SK-N-SH treated with all-trans-retinoic acid at 6 μM for 48 hours (cell line): ENCODE measurements at regions not wholly inside any gene's neighbourhood (a gene's known extent, or its start where the extent isn't known, plus 50 kb on each side); places are given as distances from the start of the nearest gene placed in this dataset.
A peak's percentile ranks its signal among the peaks of the same experiment; 100 is the strongest.

Experiments used
- ATAC-seq: fragments of 200-7000 bp; cut with Tn5 transposase; 3 replicates; pipeline ENCODE4 v1.9.1; 2020; ENCODE audit warnings: mild to moderate bottlenecking, moderate library complexity
- ARNTL ChIP-seq: fragments of 450-650 bp; formaldehyde crosslinking; IDR thresholded peaks from 2 replicates; pipeline ENCODE4 v1.5.0; 2020; ENCODE audit warnings: low read depth, mild to moderate bottlenecking, moderate library complexity, borderline replicate concordance
- BACH2 ChIP-seq: fragments of 250-450 bp; sonication (Bioruptor Pico); IDR thresholded peaks from 2 replicates; pipeline ENCODE4 v1.9.0; 2021; ENCODE audit warnings: mild to moderate bottlenecking, borderline replicate concordance
- CSDC2 ChIP-seq: fragments of 250-450 bp; sonication (Bioruptor Pico); IDR thresholded peaks from 2 replicates; pipeline ENCODE4 v1.5.0; 2020; ENCODE audit warnings: mild to moderate bottlenecking, moderate library complexity
- ESRRG ChIP-seq: fragments of 250-450 bp; sonication (Bioruptor Pico); IDR thresholded peaks from 2 replicates; pipeline ENCODE4 v1.6.1; 2021; ENCODE audit warnings: mild to moderate bottlenecking
- PPARA ChIP-seq: fragments of 250-450 bp; sonication (Bioruptor Pico); IDR thresholded peaks from 2 replicates; pipeline ENCODE4 v1.5.0; 2020; ENCODE audit warnings: mild to moderate bottlenecking, borderline replicate concordance
- RARB ChIP-seq: fragments of 250-450 bp; sonication (Bioruptor Pico); IDR thresholded peaks from 2 replicates; pipeline ENCODE4 v1.8.0; 2021; ENCODE audit warnings: mild to moderate bottlenecking, moderate library complexity
- SNAI2 ChIP-seq: fragments of 250-450 bp; sonication (Bioruptor Pico); IDR thresholded peaks from 2 replicates; pipeline ENCODE4 v1.5.0; 2020; ENCODE audit warnings: mild to moderate bottlenecking, moderate library complexity
- TCF4 ChIP-seq: fragments of 250-450 bp; sonication (Bioruptor Pico); IDR thresholded peaks from 2 replicates; pipeline ENCODE4 v1.8.0; 2021; ENCODE audit warnings: mild to moderate bottlenecking, moderate library complexity, borderline replicate concordance
- TOX ChIP-seq: fragments of 250-450 bp; sonication (Bioruptor Pico); IDR thresholded peaks from 2 replicates; pipeline ENCODE4 v1.8.0; 2021; ENCODE audit warnings: mild to moderate bottlenecking, moderate library complexity, borderline replicate concordance
- ZC3H10 ChIP-seq: fragments of 250-450 bp; sonication (Bioruptor Pico); IDR thresholded peaks from 2 replicates; pipeline ENCODE4 v1.5.1; 2021; ENCODE audit warnings: mild to moderate bottlenecking, moderate library complexity
- ZFP3 ChIP-seq: fragments of 250-450 bp; sonication (Bioruptor Pico); IDR thresholded peaks from 2 replicates; pipeline ENCODE4 v1.5.0; 2020; ENCODE audit warnings: mild to moderate bottlenecking, moderate library complexity
- ZFP30 ChIP-seq: fragments of 450-650 bp; formaldehyde crosslinking; IDR thresholded peaks from 2 replicates; pipeline ENCODE4 v1.5.0; 2022; ENCODE audit warnings: mild to moderate bottlenecking, moderate library complexity
- ZNF565 ChIP-seq: fragments of 450-650 bp; formaldehyde crosslinking; conservative IDR thresholded peaks from 2 replicates; pipeline ENCODE4 v1.5.0; 2020; ENCODE audit warnings: low read depth, mild to moderate bottlenecking, moderate library complexity
- ZNF70 ChIP-seq: fragments of 450-650 bp; formaldehyde crosslinking; IDR thresholded peaks from 2 replicates; pipeline ENCODE4 v1.5.0; 2020; ENCODE audit warnings: mild to moderate bottlenecking, moderate library complexity
- ZNF8 ChIP-seq: fragments of 450-650 bp; formaldehyde crosslinking; IDR thresholded peaks from 2 replicates; pipeline ENCODE4 v1.5.0; 2020; ENCODE audit warnings: mild to moderate bottlenecking, moderate library complexity
- TF ChIP-seq, protein P1 (sequence below): fragments of 250-450 bp; sonication (Bioruptor Pico); IDR thresholded peaks from 2 replicates; pipeline ENCODE4 v1.5.1; 2021; ENCODE audit warnings: mild to moderate bottlenecking, moderate library complexity
- TF ChIP-seq, protein P2 (sequence below): fragments of 250-450 bp; sonication (Bioruptor Pico); IDR thresholded peaks from 2 replicates; pipeline ENCODE4 v1.5.0; 2020; ENCODE audit warnings: mild to moderate bottlenecking, moderate library complexity
- TF ChIP-seq, protein P3 (sequence below): fragments of 250-450 bp; sonication (Bioruptor Pico); IDR thresholded peaks from 2 replicates; pipeline ENCODE4 v1.8.0; 2020; ENCODE audit warnings: mild to moderate bottlenecking, moderate library complexity, borderline replicate concordance
- TF ChIP-seq, protein P4 (sequence below): fragments of 250-450 bp; sonication (Bioruptor Pico); IDR thresholded peaks from 2 replicates; pipeline ENCODE4 v1.5.1; 2020; ENCODE audit warnings: low read depth, mild to moderate bottlenecking, moderate library complexity
- TF ChIP-seq, protein P5 (sequence below): fragments of 250-450 bp; sonication (Bioruptor Pico); IDR thresholded peaks from 2 replicates; pipeline ENCODE4 v1.8.0; 2021; ENCODE audit warnings: low read depth, mild to moderate bottlenecking, moderate library complexity, borderline replicate concordance

DNA sequence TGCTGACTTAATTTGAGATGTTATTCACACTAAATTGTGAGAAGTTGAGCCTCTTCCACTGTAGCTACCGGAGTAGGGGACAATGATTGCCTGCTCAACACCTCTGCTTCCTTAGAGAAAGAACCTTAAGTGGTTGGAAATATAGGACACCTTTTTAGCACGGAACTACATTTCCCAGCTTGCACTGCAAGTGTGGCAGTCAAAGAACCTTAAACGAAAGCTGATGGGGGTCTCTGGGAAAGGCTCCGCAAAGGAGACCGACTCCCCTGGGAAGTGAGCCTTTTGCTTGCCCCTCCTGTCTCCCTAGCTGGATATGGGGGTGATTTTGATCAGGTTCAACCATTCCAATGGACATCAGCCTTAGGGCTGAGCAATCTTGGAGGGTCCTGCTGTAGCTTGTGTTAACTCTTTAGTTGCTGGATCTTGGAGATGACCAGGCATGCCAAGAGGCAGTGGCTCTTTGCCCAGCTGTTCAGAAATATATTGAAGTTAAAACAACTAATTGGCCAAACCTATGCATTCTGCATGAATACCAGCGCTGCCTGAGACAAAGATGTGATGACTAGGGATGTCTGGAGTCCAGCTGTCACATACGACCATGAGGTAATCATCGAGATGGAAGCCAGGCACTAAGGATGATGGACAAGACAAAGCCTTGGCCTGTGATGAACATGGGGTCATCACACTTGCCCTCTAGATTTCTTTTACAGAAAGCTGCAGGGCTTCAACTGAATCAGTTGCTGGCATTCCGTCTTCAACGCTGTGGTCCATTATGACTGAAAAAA is 286.5 kb downstream of the FOXO1 start (continued):
- TF ChIP-seq SNAI2 (CRISPR knock-in tag): no peak
- no peak for TF ChIP-seq TCF4 (CRISPR knock-in tag)
- TF ChIP-seq, protein P1, sequence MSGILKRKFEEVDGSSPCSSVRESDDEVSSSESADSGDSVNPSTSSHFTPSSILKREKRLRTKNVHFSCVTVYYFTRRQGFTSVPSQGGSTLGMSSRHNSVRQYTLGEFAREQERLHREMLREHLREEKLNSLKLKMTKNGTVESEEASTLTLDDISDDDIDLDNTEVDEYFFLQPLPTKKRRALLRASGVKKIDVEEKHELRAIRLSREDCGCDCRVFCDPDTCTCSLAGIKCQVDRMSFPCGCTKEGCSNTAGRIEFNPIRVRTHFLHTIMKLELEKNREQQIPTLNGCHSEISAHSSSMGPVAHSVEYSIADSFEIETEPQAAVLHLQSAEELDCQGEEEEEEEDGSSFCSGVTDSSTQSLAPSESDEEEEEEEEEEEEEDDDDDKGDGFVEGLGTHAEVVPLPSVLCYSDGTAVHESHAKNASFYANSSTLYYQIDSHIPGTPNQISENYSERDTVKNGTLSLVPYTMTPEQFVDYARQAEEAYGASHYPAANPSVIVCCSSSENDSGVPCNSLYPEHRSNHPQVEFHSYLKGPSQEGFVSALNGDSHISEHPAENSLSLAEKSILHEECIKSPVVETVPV (CRISPR knock-in tag): no peak
- no peak for TF ChIP-seq ZFP30 (CRISPR knock-in tag)

DNA sequence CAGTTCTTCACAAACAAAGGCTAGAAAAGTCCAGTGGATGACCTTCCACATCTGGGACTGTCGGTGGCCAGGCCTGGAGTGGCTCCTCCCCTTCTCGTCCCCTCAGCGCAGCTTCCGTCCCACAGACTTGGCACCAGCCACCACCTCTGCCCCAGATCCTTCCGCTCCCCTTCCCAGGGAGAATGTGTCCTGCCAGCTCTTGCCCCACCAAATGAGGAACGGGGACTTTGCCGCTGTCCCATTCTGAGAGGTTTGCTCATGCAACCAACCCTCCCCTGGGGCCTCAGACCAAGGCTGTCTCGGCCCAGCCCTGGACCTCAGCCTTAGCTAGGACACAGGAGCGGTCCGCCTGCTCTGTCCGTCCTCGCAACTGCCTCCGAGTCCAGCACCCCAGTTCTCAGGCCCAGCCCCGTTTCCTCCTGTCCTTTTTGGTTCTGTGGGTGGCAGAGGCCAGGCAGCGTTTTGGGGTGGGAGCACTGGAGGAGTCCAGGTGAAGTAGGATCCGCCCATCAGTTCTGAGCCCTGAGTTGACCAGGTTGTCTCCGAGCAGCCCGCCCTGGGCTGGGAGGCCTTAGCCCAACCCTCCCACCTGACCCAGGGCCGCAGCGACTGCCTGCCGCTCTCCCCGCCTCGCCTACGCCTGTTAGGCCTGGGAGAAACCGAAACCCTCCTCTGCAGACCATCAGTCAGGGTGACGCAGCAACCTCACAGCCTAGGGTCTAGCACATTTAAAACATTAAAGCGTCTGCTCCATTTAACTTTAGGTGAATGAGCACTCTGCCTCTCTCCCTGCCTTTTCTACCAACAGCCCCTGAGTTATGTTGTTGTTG is 284.3 kb downstream of the FOXO1 start:
- no peak for ATAC-seq
- no peak for TF ChIP-seq RARB (CRISPR knock-in tag)
- TF ChIP-seq ESRRG (CRISPR knock-in tag): no peak
- no peak for TF ChIP-seq PPARA (CRISPR knock-in tag)
- no peak for TF ChIP-seq ZFP30 (CRISPR knock-in tag)
- TF ChIP-seq SNAI2 (CRISPR knock-in tag): no peak
- TF ChIP-seq ZFP3 (CRISPR knock-in tag): no peak
- no peak for TF ChIP-seq TOX

DNA sequence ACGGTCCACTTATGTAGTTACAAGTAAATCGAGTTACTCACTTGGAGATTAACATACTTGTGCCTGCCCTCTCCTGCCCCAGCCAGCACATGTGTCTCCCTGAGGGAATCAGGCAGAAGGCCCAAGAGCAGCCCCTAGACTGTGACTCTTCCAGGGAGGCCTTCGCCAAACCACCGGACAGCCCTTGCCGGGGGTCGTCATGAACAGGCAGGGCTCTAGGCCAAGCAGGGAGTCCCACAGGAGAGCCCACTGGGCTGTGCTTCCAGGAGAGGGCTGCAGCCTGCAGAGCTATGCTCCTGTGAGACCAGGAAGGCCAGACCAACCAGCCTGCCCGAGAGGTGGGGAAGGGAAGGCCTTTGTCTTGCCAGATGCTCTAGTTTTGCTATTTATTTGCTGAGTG is 283.3 kb downstream of the FOXO1 start:
- ATAC-seq: peak; percentile 64
- no peak for TF ChIP-seq ARNTL
- no peak for TF ChIP-seq PPARA (CRISPR knock-in tag)
- TF ChIP-seq, protein P2, sequence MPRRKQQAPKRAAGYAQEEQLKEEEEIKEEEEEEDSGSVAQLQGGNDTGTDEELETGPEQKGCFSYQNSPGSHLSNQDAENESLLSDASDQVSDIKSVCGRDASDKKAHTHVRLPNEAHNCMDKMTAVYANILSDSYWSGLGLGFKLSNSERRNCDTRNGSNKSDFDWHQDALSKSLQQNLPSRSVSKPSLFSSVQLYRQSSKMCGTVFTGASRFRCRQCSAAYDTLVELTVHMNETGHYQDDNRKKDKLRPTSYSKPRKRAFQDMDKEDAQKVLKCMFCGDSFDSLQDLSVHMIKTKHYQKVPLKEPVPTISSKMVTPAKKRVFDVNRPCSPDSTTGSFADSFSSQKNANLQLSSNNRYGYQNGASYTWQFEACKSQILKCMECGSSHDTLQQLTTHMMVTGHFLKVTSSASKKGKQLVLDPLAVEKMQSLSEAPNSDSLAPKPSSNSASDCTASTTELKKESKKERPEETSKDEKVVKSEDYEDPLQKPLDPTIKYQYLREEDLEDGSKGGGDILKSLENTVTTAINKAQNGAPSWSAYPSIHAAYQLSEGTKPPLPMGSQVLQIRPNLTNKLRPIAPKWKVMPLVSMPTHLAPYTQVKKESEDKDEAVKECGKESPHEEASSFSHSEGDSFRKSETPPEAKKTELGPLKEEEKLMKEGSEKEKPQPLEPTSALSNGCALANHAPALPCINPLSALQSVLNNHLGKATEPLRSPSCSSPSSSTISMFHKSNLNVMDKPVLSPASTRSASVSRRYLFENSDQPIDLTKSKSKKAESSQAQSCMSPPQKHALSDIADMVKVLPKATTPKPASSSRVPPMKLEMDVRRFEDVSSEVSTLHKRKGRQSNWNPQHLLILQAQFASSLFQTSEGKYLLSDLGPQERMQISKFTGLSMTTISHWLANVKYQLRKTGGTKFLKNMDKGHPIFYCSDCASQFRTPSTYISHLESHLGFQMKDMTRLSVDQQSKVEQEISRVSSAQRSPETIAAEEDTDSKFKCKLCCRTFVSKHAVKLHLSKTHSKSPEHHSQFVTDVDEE: no peak
- TF ChIP-seq ZNF565 (CRISPR knock-in tag): no peak
- no peak for TF ChIP-seq SNAI2 (CRISPR knock-in tag)
- no peak for TF ChIP-seq BACH2 (CRISPR knock-in tag)
- TF ChIP-seq RARB (CRISPR knock-in tag): no peak
- TF ChIP-seq ZFP30 (CRISPR knock-in tag): no peak
- TF ChIP-seq, protein P3, sequence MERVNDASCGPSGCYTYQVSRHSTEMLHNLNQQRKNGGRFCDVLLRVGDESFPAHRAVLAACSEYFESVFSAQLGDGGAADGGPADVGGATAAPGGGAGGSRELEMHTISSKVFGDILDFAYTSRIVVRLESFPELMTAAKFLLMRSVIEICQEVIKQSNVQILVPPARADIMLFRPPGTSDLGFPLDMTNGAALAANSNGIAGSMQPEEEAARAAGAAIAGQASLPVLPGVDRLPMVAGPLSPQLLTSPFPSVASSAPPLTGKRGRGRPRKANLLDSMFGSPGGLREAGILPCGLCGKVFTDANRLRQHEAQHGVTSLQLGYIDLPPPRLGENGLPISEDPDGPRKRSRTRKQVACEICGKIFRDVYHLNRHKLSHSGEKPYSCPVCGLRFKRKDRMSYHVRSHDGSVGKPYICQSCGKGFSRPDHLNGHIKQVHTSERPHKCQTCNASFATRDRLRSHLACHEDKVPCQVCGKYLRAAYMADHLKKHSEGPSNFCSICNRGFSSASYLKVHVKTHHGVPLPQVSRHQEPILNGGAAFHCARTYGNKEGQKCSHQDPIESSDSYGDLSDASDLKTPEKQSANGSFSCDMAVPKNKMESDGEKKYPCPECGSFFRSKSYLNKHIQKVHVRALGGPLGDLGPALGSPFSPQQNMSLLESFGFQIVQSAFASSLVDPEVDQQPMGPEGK (CRISPR knock-in tag): no peak

DNA sequence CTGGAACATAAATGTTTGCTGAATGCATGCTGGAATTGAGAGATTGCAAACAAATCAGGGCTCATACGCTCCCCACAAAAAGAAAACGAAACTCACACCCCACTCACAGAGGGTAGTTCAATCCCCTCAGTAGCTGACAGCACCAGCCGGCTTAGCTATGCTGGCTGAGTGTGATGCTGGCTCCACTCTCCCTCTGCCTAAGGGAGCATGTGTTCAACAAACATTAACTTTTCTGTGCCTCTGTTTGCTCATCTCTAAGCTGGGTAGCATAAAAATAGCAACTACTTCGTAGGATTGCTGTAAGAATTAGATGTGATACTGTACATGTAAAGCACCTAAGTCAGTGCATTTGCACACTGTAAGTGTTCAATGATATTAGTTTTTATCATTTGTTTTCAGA is 282.6 kb downstream of the FOXO1 start:
- ATAC-seq: no peak
- TF ChIP-seq TCF4 (CRISPR knock-in tag) (no peak), ESRRG (CRISPR knock-in tag) (no peak), BACH2 (CRISPR knock-in tag) (no peak), ZNF70 (CRISPR knock-in tag) (no peak), PPARA (CRISPR knock-in tag) (no peak), CSDC2 (CRISPR knock-in tag) (no peak), ZC3H10 (CRISPR knock-in tag) (no peak), ZNF8 (CRISPR knock-in tag) (no peak)
- TF ChIP-seq, protein P4, sequence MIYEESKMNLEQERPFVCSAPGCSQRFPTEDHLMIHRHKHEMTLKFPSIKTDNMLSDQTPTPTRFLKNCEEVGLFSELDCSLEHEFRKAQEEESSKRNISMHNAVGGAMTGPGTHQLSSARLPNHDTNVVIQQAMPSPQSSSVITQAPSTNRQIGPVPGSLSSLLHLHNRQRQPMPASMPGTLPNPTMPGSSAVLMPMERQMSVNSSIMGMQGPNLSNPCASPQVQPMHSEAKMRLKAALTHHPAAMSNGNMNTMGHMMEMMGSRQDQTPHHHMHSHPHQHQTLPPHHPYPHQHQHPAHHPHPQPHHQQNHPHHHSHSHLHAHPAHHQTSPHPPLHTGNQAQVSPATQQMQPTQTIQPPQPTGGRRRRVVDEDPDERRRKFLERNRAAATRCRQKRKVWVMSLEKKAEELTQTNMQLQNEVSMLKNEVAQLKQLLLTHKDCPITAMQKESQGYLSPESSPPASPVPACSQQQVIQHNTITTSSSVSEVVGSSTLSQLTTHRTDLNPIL (CRISPR knock-in tag): no peak
- TF ChIP-seq, protein P2: no peak
- TF ChIP-seq, protein P1 (CRISPR knock-in tag): no peak
- TF ChIP-seq, protein P5, sequence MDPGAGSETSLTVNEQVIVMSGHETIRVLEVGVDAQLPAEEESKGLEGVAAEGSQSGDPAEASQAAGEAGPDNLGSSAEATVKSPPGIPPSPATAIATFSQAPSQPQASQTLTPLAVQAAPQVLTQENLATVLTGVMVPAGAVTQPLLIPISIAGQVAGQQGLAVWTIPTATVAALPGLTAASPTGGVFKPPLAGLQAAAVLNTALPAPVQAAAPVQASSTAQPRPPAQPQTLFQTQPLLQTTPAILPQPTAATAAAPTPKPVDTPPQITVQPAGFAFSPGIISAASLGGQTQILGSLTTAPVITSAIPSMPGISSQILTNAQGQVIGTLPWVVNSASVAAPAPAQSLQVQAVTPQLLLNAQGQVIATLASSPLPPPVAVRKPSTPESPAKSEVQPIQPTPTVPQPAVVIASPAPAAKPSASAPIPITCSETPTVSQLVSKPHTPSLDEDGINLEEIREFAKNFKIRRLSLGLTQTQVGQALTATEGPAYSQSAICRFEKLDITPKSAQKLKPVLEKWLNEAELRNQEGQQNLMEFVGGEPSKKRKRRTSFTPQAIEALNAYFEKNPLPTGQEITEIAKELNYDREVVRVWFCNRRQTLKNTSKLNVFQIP (CRISPR knock-in tag): no peak
